GM23338 (cell line): ENCODE measurements at regions not wholly inside any gene's neighbourhood (a gene's known extent, or its start where the extent isn't known, plus 50 kb on each side); places are given as distances from the start of the nearest gene placed in this dataset.

ENCODE experiments used
- ATAC-seq: fragments of 200-7000 bp; cut with Tn5 transposase; 3 replicates; pipeline ENCODE4 v1.9.1; 2020
- DNase-seq: peaks from one replicate; pipeline ENCODE4 v3.0.0-alpha.2; 2015; ENCODE audit warnings: low spot score
- H2AFZ ChIP-seq: fragments of 200-600 bp; sonication (generic); 2 replicates; pipeline ENCODE4 v1.8.0; 2016; ENCODE audit warnings: antibody characterized with exemption, mild to moderate bottlenecking, moderate library complexity
- H3F3A ChIP-seq: fragments of 200-600 bp; sonication (generic); replicated peaks from 2 replicates; pipeline ENCODE4 v1.8.0; 2017; ENCODE audit warnings: antibody characterized with exemption, mixed run types, low read depth
- H3K27ac ChIP-seq: fragments of 200-600 bp; sonication (generic); 2 replicates; pipeline ENCODE4 v1.6.1; 2016; ENCODE audit warnings: low read depth
- H3K27me3 ChIP-seq: fragments of 200-600 bp; sonication (generic); 2 replicates; pipeline ENCODE4 v1.8.0; 2016; ENCODE audit warnings: mild to moderate bottlenecking, mixed run types, moderate library complexity; ENCODE audit not compliant: insufficient read depth
- H3K36me3 ChIP-seq: fragments of 200-600 bp; sonication (generic); 2 replicates; pipeline ENCODE4 v1.8.0; 2016; ENCODE audit warnings: mild to moderate bottlenecking; ENCODE audit not compliant: insufficient read depth
- H3K4me1 ChIP-seq: fragments of 200-600 bp; sonication (generic); 2 replicates; pipeline ENCODE4 v1.8.0; 2016; ENCODE audit warnings: mild to moderate bottlenecking, moderate library complexity; ENCODE audit not compliant: insufficient read depth
- H3K4me2 ChIP-seq: fragments of 200-600 bp; sonication (generic); 2 replicates; pipeline ENCODE4 v1.7.1; 2017; ENCODE audit warnings: mixed run types
- H3K4me3 ChIP-seq: fragments of 200-600 bp; sonication (generic); 2 replicates; pipeline ENCODE4 v1.6.1; 2016; ENCODE audit warnings: mixed run types
- H3K79me2 ChIP-seq: fragments of 200-600 bp; sonication (generic); replicated peaks from 2 replicates; pipeline ENCODE4 v1.8.0; 2017; ENCODE audit warnings: mild to moderate bottlenecking; ENCODE audit not compliant: insufficient read depth
- H3K9me2 ChIP-seq: fragments of 200-600 bp; sonication (generic); 2 replicates; pipeline ENCODE4 v1.8.0; 2017; ENCODE audit not compliant: insufficient read depth
- H4K20me1 ChIP-seq: fragments of 200-600 bp; sonication (generic); replicated peaks from 2 replicates; pipeline ENCODE4 v1.8.0; 2017; ENCODE audit warnings: mild to moderate bottlenecking; ENCODE audit not compliant: insufficient read depth
- H3K27ac Mint-ChIP-seq: 2 replicates; pipeline ENCODE4 v1.8.0; 2020; ENCODE audit warnings: inconsistent platforms, mild to moderate bottlenecking, moderate library complexity, mixed read lengths
- H3K27me3 Mint-ChIP-seq: 3 replicates; pipeline ENCODE4 v1.8.0; 2022; ENCODE audit warnings: low read depth, mild to moderate bottlenecking, moderate library complexity, mixed read lengths, inconsistent platforms; ENCODE audit not compliant: insufficient read depth, poor library complexity
- H3K36me3 Mint-ChIP-seq: 3 replicates; pipeline ENCODE4 v1.8.0; 2021; ENCODE audit warnings: low read depth, mild to moderate bottlenecking, inconsistent platforms, moderate library complexity, mixed read lengths
- H3K4me1 Mint-ChIP-seq: 3 replicates; pipeline ENCODE4 v1.8.0; 2020; ENCODE audit warnings: mild to moderate bottlenecking, inconsistent platforms, mixed read lengths
- H3K4me3 Mint-ChIP-seq: 3 replicates; pipeline ENCODE4 v1.8.0; 2021; ENCODE audit warnings: moderate library complexity, mild to moderate bottlenecking, inconsistent platforms, mixed read lengths
- H3K9me3 Mint-ChIP-seq: 3 replicates; pipeline ENCODE4 v1.8.0; 2020; ENCODE audit warnings: moderate library complexity, mild to moderate bottlenecking, inconsistent platforms, mixed read lengths
- CREB1 ChIP-seq: fragments of 250-450 bp; sonication (Bioruptor Pico); IDR thresholded peaks from 2 replicates; pipeline ENCODE4 v1.5.0; 2020; ENCODE audit warnings: low read depth, mild to moderate bottlenecking, moderate library complexity
- CTCF ChIP-seq, 2 experiments: fragments of 200-600 bp in 1 of 2; sonication (generic) in 1 of 2; conservative IDR thresholded peaks; 2 replicates each; pipeline versions ENCODE4 v1.5.1 to v1.6.1; 2016 to 2017; ENCODE audit warnings: antibody characterized with exemption in 2 of 2, low read depth in 2 of 2, mild to moderate bottlenecking in 2 of 2, moderate library complexity in 1 of 2
- EZH2 ChIP-seq: fragments of 200-600 bp; sonication (generic); IDR thresholded peaks from one replicate; pipeline ENCODE4 v1.8.0; 2017; ENCODE audit warnings: antibody characterized with exemption, mild to moderate bottlenecking, low read depth; ENCODE audit not compliant: unreplicated experiment
- NANOG ChIP-seq: IDR thresholded peaks from 2 replicates; pipeline ENCODE4 v1.6.1; 2016; ENCODE audit warnings: antibody characterized with exemption, borderline replicate concordance
- POLR2AphosphoS5 ChIP-seq: IDR thresholded peaks from 2 replicates; pipeline ENCODE4 v1.6.1; 2016; ENCODE audit warnings: antibody characterized with exemption, low read depth
- STAT1 ChIP-seq: IDR thresholded peaks from one replicate; pipeline ENCODE4 v1.6.1; 2016; ENCODE audit warnings: antibody characterized with exemption; ENCODE audit not compliant: unreplicated experiment
- ZNF114 ChIP-seq: fragments of 250-450 bp; sonication (Bioruptor Pico); IDR thresholded peaks from 2 replicates; pipeline ENCODE4 v1.5.0; 2020; ENCODE audit warnings: mild to moderate bottlenecking, moderate library complexity
- TF ChIP-seq, protein P1 (sequence below): IDR thresholded peaks from one replicate; pipeline ENCODE4 v1.6.1; 2018; ENCODE audit warnings: antibody characterized with exemption; ENCODE audit not compliant: unreplicated experiment
- TF ChIP-seq, protein P2 (sequence below): IDR thresholded peaks from 2 replicates; pipeline ENCODE4 v1.6.1; 2016; ENCODE audit warnings: antibody characterized with exemption

DNA sequence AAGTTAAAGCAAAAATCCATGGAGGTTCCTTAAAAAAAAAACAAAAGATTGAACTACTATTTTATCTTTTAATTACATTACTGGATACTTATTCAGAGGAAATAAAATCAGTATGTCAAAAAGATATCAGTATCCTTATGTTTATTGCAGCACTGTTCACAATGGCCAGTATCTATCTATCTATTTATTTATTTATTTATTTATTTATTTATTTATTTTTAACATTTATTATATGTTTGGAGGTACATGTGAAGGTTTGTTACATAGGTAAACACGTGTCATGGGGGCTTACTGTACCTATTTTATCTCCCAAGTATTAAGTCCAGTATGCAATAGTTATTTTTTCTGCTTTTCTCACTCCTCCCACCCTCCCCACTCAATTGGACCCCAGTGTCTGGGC lies 881.1 kb upstream of the POU3F4 start (continued):
- TF ChIP-seq, protein P1, sequence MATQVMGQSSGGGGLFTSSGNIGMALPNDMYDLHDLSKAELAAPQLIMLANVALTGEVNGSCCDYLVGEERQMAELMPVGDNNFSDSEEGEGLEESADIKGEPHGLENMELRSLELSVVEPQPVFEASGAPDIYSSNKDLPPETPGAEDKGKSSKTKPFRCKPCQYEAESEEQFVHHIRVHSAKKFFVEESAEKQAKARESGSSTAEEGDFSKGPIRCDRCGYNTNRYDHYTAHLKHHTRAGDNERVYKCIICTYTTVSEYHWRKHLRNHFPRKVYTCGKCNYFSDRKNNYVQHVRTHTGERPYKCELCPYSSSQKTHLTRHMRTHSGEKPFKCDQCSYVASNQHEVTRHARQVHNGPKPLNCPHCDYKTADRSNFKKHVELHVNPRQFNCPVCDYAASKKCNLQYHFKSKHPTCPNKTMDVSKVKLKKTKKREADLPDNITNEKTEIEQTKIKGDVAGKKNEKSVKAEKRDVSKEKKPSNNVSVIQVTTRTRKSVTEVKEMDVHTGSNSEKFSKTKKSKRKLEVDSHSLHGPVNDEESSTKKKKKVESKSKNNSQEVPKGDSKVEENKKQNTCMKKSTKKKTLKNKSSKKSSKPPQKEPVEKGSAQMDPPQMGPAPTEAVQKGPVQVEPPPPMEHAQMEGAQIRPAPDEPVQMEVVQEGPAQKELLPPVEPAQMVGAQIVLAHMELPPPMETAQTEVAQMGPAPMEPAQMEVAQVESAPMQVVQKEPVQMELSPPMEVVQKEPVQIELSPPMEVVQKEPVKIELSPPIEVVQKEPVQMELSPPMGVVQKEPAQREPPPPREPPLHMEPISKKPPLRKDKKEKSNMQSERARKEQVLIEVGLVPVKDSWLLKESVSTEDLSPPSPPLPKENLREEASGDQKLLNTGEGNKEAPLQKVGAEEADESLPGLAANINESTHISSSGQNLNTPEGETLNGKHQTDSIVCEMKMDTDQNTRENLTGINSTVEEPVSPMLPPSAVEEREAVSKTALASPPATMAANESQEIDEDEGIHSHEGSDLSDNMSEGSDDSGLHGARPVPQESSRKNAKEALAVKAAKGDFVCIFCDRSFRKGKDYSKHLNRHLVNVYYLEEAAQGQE: no peak
- no peak for TF ChIP-seq POLR2AphosphoS5
- TF ChIP-seq ZNF114 (CRISPR knock-in tag): no peak
- TF ChIP-seq EZH2: no peak
- no peak for TF ChIP-seq CREB1 (CRISPR knock-in tag)
- TF ChIP-seq, protein P2, sequence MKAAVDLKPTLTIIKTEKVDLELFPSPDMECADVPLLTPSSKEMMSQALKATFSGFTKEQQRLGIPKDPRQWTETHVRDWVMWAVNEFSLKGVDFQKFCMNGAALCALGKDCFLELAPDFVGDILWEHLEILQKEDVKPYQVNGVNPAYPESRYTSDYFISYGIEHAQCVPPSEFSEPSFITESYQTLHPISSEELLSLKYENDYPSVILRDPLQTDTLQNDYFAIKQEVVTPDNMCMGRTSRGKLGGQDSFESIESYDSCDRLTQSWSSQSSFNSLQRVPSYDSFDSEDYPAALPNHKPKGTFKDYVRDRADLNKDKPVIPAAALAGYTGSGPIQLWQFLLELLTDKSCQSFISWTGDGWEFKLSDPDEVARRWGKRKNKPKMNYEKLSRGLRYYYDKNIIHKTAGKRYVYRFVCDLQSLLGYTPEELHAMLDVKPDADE: no peak
- no peak for TF ChIP-seq STAT1

- no peak overlapping the region for H3K27ac Mint-ChIP-seq
- H3K27me3 Mint-ChIP-seq: no peaks in the 10 kb centered on the region
- Histone ChIP-seq H3K4me2 (no peak overlapping the region), H3K79me2 (no peaks in the 10 kb centered on the region), H4K20me1 (no peaks in the 10 kb centered on the region), H3K4me1 (no peaks in the 10 kb centered on the region), H3K4me3 (no peak overlapping the region), H3K27ac (no peak overlapping the region), H3K9me2 (no peaks in the 10 kb centered on the region), H3F3A (no peaks in the 10 kb centered on the region), H2AFZ (no peak overlapping the region), H3K27me3 (no peaks in the 10 kb centered on the region), H3K36me3 (no peaks in the 10 kb centered on the region)
- no peaks in the 10 kb centered on the region for H3K4me1 Mint-ChIP-seq
- H3K36me3 Mint-ChIP-seq: no peaks in the 10 kb centered on the region; the same call in 2 of the 3 replicates
- H3K9me3 Mint-ChIP-seq: peaks cover 12% of the 10 kb centered on the region
- TF ChIP-seq CREB1 (CRISPR knock-in tag) (no peak), POLR2AphosphoS5 (no peak), NANOG (no peak), CTCF (conservative IDR thresholded peaks at IDR 0.05; ENCODE audit: low read depth in 2 of 2) (no peak)
- TF ChIP-seq, protein P1: no peak
- ATAC-seq (no peak), DNase-seq (no peak)
- no peak overlapping the region for H3K4me3 Mint-ChIP-seq
These were observed 880.5 kb upstream of the POU3F4 start for GRCh38 chrX:82627568-82627967.
